ENCODE measurements at regions not wholly inside any gene's neighbourhood (a gene's known extent, or its start where the extent isn't known, plus 50 kb on each side); places are given as distances from the start of the nearest gene placed in this dataset.

DNA sequence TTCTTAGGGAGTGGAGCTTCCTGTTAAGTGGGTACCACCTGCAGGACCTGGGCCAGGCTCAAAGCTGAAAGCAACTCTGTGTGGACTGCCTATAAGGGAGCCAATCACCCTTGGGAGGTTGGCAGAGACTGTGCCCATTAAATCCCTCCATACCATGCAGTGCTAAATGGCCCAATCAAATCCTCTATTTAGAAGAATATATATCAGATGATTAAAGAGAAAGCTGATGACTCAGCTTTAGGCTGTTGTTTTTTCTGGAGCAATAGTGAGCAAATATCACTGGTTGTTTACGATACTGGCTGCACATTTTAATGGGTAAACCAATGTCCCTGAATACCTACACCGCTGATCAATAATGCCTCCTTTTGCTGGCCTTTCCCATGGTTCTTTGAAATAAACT lies 101.3 kb downstream of the TMX1 start:
- Histone ChIP-seq H3K27ac (ENCODE audit: low read length) (no peak overlapping the region), H3K4me2 (ENCODE audit: insufficient read depth, low read length) (no peak overlapping the region), H3K79me2 (ENCODE audit: insufficient read depth, low read length) (no peaks in the 10 kb centered on the region), H3K4me1 (ENCODE audit: insufficient read depth, low read length) (no peaks in the 10 kb centered on the region), H3K27me3 (ENCODE audit: insufficient read depth, low read length, poor library complexity) (no peaks in the 10 kb centered on the region), H4K20me1 (ENCODE audit: insufficient read depth, low read length) (no peaks in the 10 kb centered on the region), H3K36me3 (ENCODE audit: insufficient read depth, low read length) (no peaks in the 10 kb centered on the region), H3K9me3 (ENCODE audit: insufficient read depth, low read length, severe bottlenecking) (no peaks in the 10 kb centered on the region), H2AFZ (ENCODE audit: low read depth, low read length) (no peak overlapping the region), H3K9ac (ENCODE audit: low read depth, low read length) (no peak overlapping the region), H3K4me3 (ENCODE audit: low read depth in 1 of 2, low read length in 2 of 2) (no peak overlapping the region)
- DNase-seq, result no peak
- TF ChIP-seq, protein P1, sequence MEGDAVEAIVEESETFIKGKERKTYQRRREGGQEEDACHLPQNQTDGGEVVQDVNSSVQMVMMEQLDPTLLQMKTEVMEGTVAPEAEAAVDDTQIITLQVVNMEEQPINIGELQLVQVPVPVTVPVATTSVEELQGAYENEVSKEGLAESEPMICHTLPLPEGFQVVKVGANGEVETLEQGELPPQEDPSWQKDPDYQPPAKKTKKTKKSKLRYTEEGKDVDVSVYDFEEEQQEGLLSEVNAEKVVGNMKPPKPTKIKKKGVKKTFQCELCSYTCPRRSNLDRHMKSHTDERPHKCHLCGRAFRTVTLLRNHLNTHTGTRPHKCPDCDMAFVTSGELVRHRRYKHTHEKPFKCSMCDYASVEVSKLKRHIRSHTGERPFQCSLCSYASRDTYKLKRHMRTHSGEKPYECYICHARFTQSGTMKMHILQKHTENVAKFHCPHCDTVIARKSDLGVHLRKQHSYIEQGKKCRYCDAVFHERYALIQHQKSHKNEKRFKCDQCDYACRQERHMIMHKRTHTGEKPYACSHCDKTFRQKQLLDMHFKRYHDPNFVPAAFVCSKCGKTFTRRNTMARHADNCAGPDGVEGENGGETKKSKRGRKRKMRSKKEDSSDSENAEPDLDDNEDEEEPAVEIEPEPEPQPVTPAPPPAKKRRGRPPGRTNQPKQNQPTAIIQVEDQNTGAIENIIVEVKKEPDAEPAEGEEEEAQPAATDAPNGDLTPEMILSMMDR (IDR thresholded peaks at IDR 0.05; ENCODE audit: borderline replicate concordance, extremely low read depth, low read length, poor library complexity, severe bottlenecking), result no peak
- TF ChIP-seq EZH2 (IDR thresholded peaks at IDR 0.05; ENCODE audit: borderline replicate concordance, low read depth, low read length, severe bottlenecking), result no peak
- no peak for ATAC-seq (ENCODE audit: insufficient read depth, low read depth)

DNA sequence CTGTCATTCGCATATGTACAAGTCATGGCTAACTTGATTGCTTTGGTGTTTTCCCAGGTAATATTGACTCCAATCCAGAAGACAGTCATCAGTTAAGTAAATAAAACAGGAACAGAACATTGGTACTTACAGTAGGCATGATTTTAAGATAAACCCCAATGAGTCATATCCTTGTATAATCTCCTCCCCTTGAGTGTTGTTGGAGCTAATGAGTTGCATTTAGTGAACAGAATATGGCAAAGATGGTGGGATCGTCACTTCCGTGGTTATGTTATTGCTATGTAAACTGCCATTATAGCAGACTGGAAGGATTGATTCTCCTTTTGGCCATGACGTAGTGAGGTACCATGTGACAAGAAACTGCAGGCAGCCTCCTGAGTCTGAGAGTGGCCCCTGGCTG lies 102.2 kb downstream of the TMX1 start:
- H3K4me1 ChIP-seq (ENCODE audit: insufficient read depth, low read length), result no peaks in the 10 kb centered on the region
- no peaks in the 10 kb centered on the region for H4K20me1 ChIP-seq (ENCODE audit: insufficient read depth, low read length)
- H3K27ac ChIP-seq (ENCODE audit: low read length), result no peak overlapping the region
- H3K9ac ChIP-seq (ENCODE audit: low read depth, low read length), result no peak overlapping the region
- DNase-seq, result no peak
- no peak for ATAC-seq (ENCODE audit: insufficient read depth, low read depth)
- no peaks in the 10 kb centered on the region for H3K27me3 ChIP-seq (ENCODE audit: insufficient read depth, low read length, poor library complexity)
- no peak overlapping the region for H3K4me2 ChIP-seq (ENCODE audit: insufficient read depth, low read length)
- TF ChIP-seq EZH2 (IDR thresholded peaks at IDR 0.05; ENCODE audit: borderline replicate concordance, low read depth, low read length, severe bottlenecking), result no peak
- TF ChIP-seq, protein P1 (IDR thresholded peaks at IDR 0.05; ENCODE audit: borderline replicate concordance, extremely low read depth, low read length, poor library complexity, severe bottlenecking), result no peak
- no peak overlapping the region for H2AFZ ChIP-seq (ENCODE audit: low read depth, low read length)
- no peaks in the 10 kb centered on the region for H3K79me2 ChIP-seq (ENCODE audit: insufficient read depth, low read length)
- no peaks in the 10 kb centered on the region for H3K36me3 ChIP-seq (ENCODE audit: insufficient read depth, low read length)
- H3K4me3 ChIP-seq (ENCODE audit: low read depth in 1 of 2, low read length in 2 of 2), result no peak overlapping the region
- peaks cover 8% of the 10 kb centered on the region for H3K9me3 ChIP-seq (ENCODE audit: insufficient read depth, low read length, severe bottlenecking)

DNA sequence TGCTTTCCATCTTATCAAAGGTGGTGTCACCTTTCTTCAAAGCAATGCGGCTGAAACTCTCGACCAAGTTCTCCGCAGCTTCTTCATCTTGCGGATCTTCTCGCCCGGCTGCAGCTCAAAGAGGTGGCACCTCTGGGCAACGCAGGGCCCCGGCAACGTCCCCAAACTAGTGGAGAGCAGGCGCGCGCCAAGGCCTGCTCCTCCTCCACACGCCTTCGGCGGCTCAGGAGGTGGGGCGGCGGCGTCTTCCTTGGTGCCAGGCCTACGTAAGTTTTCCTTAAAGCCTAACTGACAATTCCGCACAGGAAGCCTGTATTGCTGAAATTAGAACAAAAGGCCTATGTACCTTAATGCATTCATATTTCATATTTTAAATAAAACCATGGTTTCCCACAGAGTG lies 112.0 kb downstream of the TMX1 start:
- H3K79me2 ChIP-seq (ENCODE audit: insufficient read depth, low read length), result no peaks in the 10 kb centered on the region
- DNase-seq (no peak), ATAC-seq (ENCODE audit: insufficient read depth, low read depth) (no peak)
- no peak overlapping the region for H3K27ac ChIP-seq (ENCODE audit: low read length)
- no peaks in the 10 kb centered on the region for H3K36me3 ChIP-seq (ENCODE audit: insufficient read depth, low read length)
- no peak overlapping the region for H2AFZ ChIP-seq (ENCODE audit: low read depth, low read length)
- TF ChIP-seq, protein P1 (IDR thresholded peaks at IDR 0.05; ENCODE audit: borderline replicate concordance, extremely low read depth, low read length, poor library complexity, severe bottlenecking), result no peak
- TF ChIP-seq EZH2 (IDR thresholded peaks at IDR 0.05; ENCODE audit: borderline replicate concordance, low read depth, low read length, severe bottlenecking), result no peak
- no peak overlapping the region for H3K4me3 ChIP-seq (ENCODE audit: low read depth in 1 of 2, low read length in 2 of 2)
- no peak overlapping the region for H3K9ac ChIP-seq (ENCODE audit: low read depth, low read length)
- H3K9me3 ChIP-seq (ENCODE audit: insufficient read depth, low read length, severe bottlenecking), result peaks cover 3% of the 10 kb centered on the region
- no peaks in the 10 kb centered on the region for H3K27me3 ChIP-seq (ENCODE audit: insufficient read depth, low read length, poor library complexity)
- H4K20me1 ChIP-seq (ENCODE audit: insufficient read depth, low read length), result no peaks in the 10 kb centered on the region
- no peaks in the 10 kb centered on the region for H3K4me1 ChIP-seq (ENCODE audit: insufficient read depth, low read length)
- no peak overlapping the region for H3K4me2 ChIP-seq (ENCODE audit: insufficient read depth, low read length)

GRCh38 chr14:51353901-51354300 lies 113.9 kb downstream of the TMX1 start:
- no peaks in the 10 kb centered on the region for H3K27me3 ChIP-seq (ENCODE audit: insufficient read depth, low read length, poor library complexity)
- H3K36me3 ChIP-seq (ENCODE audit: insufficient read depth, low read length), result no peaks in the 10 kb centered on the region
- no peaks in the 10 kb centered on the region for H3K4me1 ChIP-seq (ENCODE audit: insufficient read depth, low read length)
- H4K20me1 ChIP-seq (ENCODE audit: insufficient read depth, low read length), result no peaks in the 10 kb centered on the region
- no peaks in the 10 kb centered on the region for H3K9me3 ChIP-seq (ENCODE audit: insufficient read depth, low read length, severe bottlenecking)
- no peak overlapping the region for H3K4me3 ChIP-seq (ENCODE audit: low read depth in 1 of 2, low read length in 2 of 2)
- H3K27ac ChIP-seq (ENCODE audit: low read length), result no peak overlapping the region
- no peak overlapping the region for H3K4me2 ChIP-seq (ENCODE audit: insufficient read depth, low read length)
- no peak overlapping the region for H2AFZ ChIP-seq (ENCODE audit: low read depth, low read length)
- no peak for ATAC-seq (ENCODE audit: insufficient read depth, low read depth)
- no peak for TF ChIP-seq EZH2 (IDR thresholded peaks at IDR 0.05; ENCODE audit: borderline replicate concordance, low read depth, low read length, severe bottlenecking)
- TF ChIP-seq, protein P1 (IDR thresholded peaks at IDR 0.05; ENCODE audit: borderline replicate concordance, extremely low read depth, low read length, poor library complexity, severe bottlenecking), result no peak
- DNase-seq, result no peak
- H3K9ac ChIP-seq (ENCODE audit: low read depth, low read length), result no peak overlapping the region
- no peaks in the 10 kb centered on the region for H3K79me2 ChIP-seq (ENCODE audit: insufficient read depth, low read length)
